SK-N-SH (cell line): ENCODE measurements at regions not wholly inside any gene's neighbourhood (a gene's known extent, or its start where the extent isn't known, plus 50 kb on each side); places are given as distances from the start of the nearest gene placed in this dataset.

ENCODE experiments used
- CTCF ChIA-PET: fragments of 300-600, 350-600 bp; formaldehyde crosslinking; extraction: SDS; loops from one replicate; lab custom pipeline; 2021; lab: Yijun Ruan, JAX
- POLR2A ChIA-PET: fragments of 350-600 bp; sonication (Branson Sonifier 250); formaldehyde crosslinking; extraction: SDS; loops from one replicate; lab custom pipeline; 2020; ENCODE audit warnings: antibody characterized with exemption, inconsistent platforms; lab: Yijun Ruan, JAX
- DNase-seq: peaks from one replicate; pipeline ENCODE4 v3.0.0; 2012
- H2AFZ ChIP-seq: fragments of 200-600 bp; sonication (generic); 2 replicates; pipeline ENCODE4 v1.8.1; 2016; ENCODE audit warnings: antibody characterized with exemption, mild to moderate bottlenecking, low read depth
- H3F3A ChIP-seq: fragments of 200-600 bp; sonication (generic); replicated peaks from 2 replicates; pipeline ENCODE3; 2016; ENCODE audit warnings: antibody characterized with exemption, mild to moderate bottlenecking; ENCODE audit not compliant: insufficient read depth
- H3K27ac ChIP-seq, 2 experiments: fragments of 200-500 bp in 1 of 2; fragments of 200-600 bp in 1 of 2; sonication (Bioruptor generic) in 1 of 2; sonication (generic), shearing (Covaris generic) in 1 of 2; 2 replicates each; pipeline versions ENCODE4 v1.5.1 to v1.6.1; 2014 to 2016; ENCODE audit warnings: low read depth in 2 of 2, inconsistent platforms in 1 of 2, low read length in 1 of 2, mild to moderate bottlenecking in 1 of 2, mixed read lengths in 1 of 2
- H3K27me3 ChIP-seq: fragments of 200-600 bp; sonication (generic), shearing (Covaris generic); 2 replicates; pipeline ENCODE4 v1.6.1; 2016; ENCODE audit warnings: mixed run types; ENCODE audit not compliant: insufficient read depth
- H3K36me3 ChIP-seq, 2 experiments: fragments of 200-500 bp in 1 of 2; fragments of 200-600 bp in 1 of 2; sonication (Bioruptor generic) in 1 of 2; sonication (generic) in 1 of 2; replicated peaks in 1 of 2; 2 replicates each; pipeline versions ENCODE3 to v1.5.1; 2014 to 2016; ENCODE audit warnings: low read length in 1 of 2, mild to moderate bottlenecking in 1 of 2; ENCODE audit not compliant: insufficient read depth in 2 of 2, control insufficient read depth in 1 of 2
- H3K4me1 ChIP-seq, 2 experiments: fragments of 200-500 bp in 1 of 2; fragments of 200-600 bp in 1 of 2; sonication (Bioruptor generic) in 1 of 2; sonication (generic), shearing (Covaris generic) in 1 of 2; 2 replicates each; pipeline versions ENCODE4 v1.5.1 to v1.6.1; 2014 to 2016; ENCODE audit warnings: low read depth in 1 of 2, low read length in 1 of 2, mixed run types in 1 of 2; ENCODE audit not compliant: insufficient read depth in 2 of 2, control insufficient read depth in 1 of 2
- H3K4me2 ChIP-seq: fragments of 200-600 bp; sonication (generic), shearing (Covaris generic); 2 replicates; pipeline ENCODE4 v1.6.1; 2017; ENCODE audit warnings: mixed run types
- H3K4me3 ChIP-seq, 2 experiments: fragments of 200-500 bp in 1 of 2; fragments of 200-600 bp in 1 of 2; sonication (Bioruptor generic) in 1 of 2; sonication (generic), shearing (Covaris generic) in 1 of 2; 2 replicates each; pipeline versions ENCODE4 v1.5.1 to v1.8.1; 2014 to 2016; ENCODE audit warnings: low read depth in 2 of 2, inconsistent platforms in 1 of 2, low read length in 1 of 2, mild to moderate bottlenecking in 1 of 2, mixed read lengths in 1 of 2, moderate library complexity in 1 of 2
- H3K79me2 ChIP-seq: fragments of 200-600 bp; sonication (generic); 2 replicates; pipeline ENCODE4 v1.8.1; 2017; ENCODE audit warnings: mild to moderate bottlenecking; ENCODE audit not compliant: insufficient read depth
- H3K9ac ChIP-seq: fragments of 200-600 bp; sonication (generic); 2 replicates; pipeline ENCODE4 v1.6.1; 2017; ENCODE audit warnings: mixed run types
- H3K9me2 ChIP-seq: fragments of 200-600 bp; sonication (generic); 2 replicates; pipeline ENCODE4 v1.6.1; 2017; ENCODE audit warnings: mixed run types
- H3K9me3 ChIP-seq: fragments of 200-600 bp; sonication (generic); 2 replicates; pipeline ENCODE4 v1.6.1; 2017; ENCODE audit warnings: mixed run types, mild to moderate bottlenecking, moderate library complexity
- H4K20me1 ChIP-seq: fragments of 200-600 bp; sonication (generic); 2 replicates; pipeline ENCODE4 v1.6.1; 2017; ENCODE audit warnings: mild to moderate bottlenecking, mixed run types; ENCODE audit not compliant: insufficient read depth
- ELF1 ChIP-seq: IDR thresholded peaks from 2 replicates; pipeline ENCODE4 v1.4.0; 2012
- FOXJ3 ChIP-seq: sonication (generic); formaldehyde crosslinking; IDR thresholded peaks from 2 replicates; pipeline ENCODE4 v1.5.1; 2020; ENCODE audit warnings: mild to moderate bottlenecking, missing genetic modification reagents
- FOXM1 ChIP-seq: IDR thresholded peaks from 2 replicates; pipeline ENCODE4 v1.4.0; 2012; ENCODE audit warnings: low read depth, mild to moderate bottlenecking
- GABPA ChIP-seq: IDR thresholded peaks from 2 replicates; pipeline ENCODE4 v1.4.0; 2012; ENCODE audit warnings: low read depth, mild to moderate bottlenecking
- JUND ChIP-seq: IDR thresholded peaks from 2 replicates; pipeline ENCODE4 v1.4.0; 2012
- NRF1 ChIP-seq: IDR thresholded peaks from 2 replicates; pipeline ENCODE4 v1.6.1; 2012; ENCODE audit warnings: low read depth, mild to moderate bottlenecking, low read length
- POLR2AphosphoS5 ChIP-seq: IDR thresholded peaks from 2 replicates; pipeline ENCODE4 v1.6.1; 2012; ENCODE audit warnings: low read depth, low read length
- RCOR1 ChIP-seq: fragments of 150-350 bp; IDR thresholded peaks from 2 replicates; pipeline ENCODE4 v1.6.1; 2017; ENCODE audit warnings: antibody characterized with exemption, low read length
- RFX5 ChIP-seq: IDR thresholded peaks from 2 replicates; pipeline ENCODE4 v1.6.1; 2012; ENCODE audit warnings: mild to moderate bottlenecking, improper control_type of control experiment, low read length
- RXRA ChIP-seq: IDR thresholded peaks from 2 replicates; pipeline ENCODE4 v1.4.0; 2012; ENCODE audit warnings: low read depth, mild to moderate bottlenecking, borderline replicate concordance
- SIN3A ChIP-seq: IDR thresholded peaks from 2 replicates; pipeline ENCODE4 v1.6.1; 2012; ENCODE audit warnings: low read depth, mild to moderate bottlenecking, low read length, moderate library complexity, borderline replicate concordance
- TCF12 ChIP-seq: IDR thresholded peaks from 2 replicates; pipeline ENCODE4 v1.4.0; 2012
- YY1 ChIP-seq: IDR thresholded peaks from 2 replicates; pipeline ENCODE4 v1.4.0; 2012; ENCODE audit warnings: low read depth, mild to moderate bottlenecking
- WGBS: methylation state at CpG from one replicate; pipeline ENCODE4 v1.1.6; 2017; ENCODE audit warnings: low lambda C conversion rate; 5-methylcytosine and 5-hydroxymethylcytosine counted together
- TF ChIP-seq, protein P1 (sequence below): IDR thresholded peaks from 2 replicates; pipeline ENCODE4 v1.6.1; 2012; ENCODE audit warnings: mild to moderate bottlenecking, low read depth, low read length, moderate library complexity
- TF ChIP-seq, protein P2 (sequence below): IDR thresholded peaks from 2 replicates; pipeline ENCODE4; 2012

DNA sequence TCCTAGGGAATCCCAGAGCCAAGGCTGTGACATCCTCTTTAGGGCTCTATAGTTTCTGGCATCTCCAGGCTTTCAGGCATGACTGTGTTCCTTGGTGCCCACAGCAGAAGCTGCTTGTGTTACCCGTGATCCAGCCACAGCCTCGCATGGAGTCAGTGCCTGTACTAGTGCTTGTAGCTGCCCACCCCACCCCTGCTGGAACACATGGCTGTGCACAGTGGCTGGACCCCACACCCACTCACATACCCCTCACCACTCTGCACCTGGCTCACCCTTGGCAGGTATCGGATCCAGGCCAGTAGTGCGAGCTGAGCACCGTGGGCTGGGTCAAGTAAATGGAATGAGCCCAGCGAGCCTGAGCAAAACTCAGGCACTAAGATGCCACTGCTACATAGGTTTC, 934.7 kb upstream of the PRMT6 start:
- Histone ChIP-seq H3K9ac (no peak overlapping the region), H3K4me3 (no peak overlapping the region), H3K79me2 (no peaks in the 10 kb centered on the region), H3K27ac (no peak overlapping the region), H3K4me2 (no peak overlapping the region), H3K4me1 (no peaks in the 10 kb centered on the region), H3K27me3 (no peaks in the 10 kb centered on the region), H3K9me2 (no peaks in the 10 kb centered on the region), H3K9me3 (peaks cover 4% of the 10 kb centered on the region; the same call in 1 of the 2 replicates), H2AFZ (no peak overlapping the region), H3K36me3 (no peaks in the 10 kb centered on the region), H3F3A (no peaks in the 10 kb centered on the region), H4K20me1 (no peaks in the 10 kb centered on the region)
- no peak for DNase-seq
- ChIA-PET POLR2A (no interaction called here), CTCF (no interaction called here)
- WGBS, result 17% methylated on average over 1 of the region's 6 CpGs
- TF ChIP-seq SIN3A, result no peak
- no peak for TF ChIP-seq RCOR1
- no peak for TF ChIP-seq FOXM1
- no peak for TF ChIP-seq RFX5
- TF ChIP-seq JUND, result no peak
- no peak for TF ChIP-seq RXRA
- TF ChIP-seq, protein P1, sequence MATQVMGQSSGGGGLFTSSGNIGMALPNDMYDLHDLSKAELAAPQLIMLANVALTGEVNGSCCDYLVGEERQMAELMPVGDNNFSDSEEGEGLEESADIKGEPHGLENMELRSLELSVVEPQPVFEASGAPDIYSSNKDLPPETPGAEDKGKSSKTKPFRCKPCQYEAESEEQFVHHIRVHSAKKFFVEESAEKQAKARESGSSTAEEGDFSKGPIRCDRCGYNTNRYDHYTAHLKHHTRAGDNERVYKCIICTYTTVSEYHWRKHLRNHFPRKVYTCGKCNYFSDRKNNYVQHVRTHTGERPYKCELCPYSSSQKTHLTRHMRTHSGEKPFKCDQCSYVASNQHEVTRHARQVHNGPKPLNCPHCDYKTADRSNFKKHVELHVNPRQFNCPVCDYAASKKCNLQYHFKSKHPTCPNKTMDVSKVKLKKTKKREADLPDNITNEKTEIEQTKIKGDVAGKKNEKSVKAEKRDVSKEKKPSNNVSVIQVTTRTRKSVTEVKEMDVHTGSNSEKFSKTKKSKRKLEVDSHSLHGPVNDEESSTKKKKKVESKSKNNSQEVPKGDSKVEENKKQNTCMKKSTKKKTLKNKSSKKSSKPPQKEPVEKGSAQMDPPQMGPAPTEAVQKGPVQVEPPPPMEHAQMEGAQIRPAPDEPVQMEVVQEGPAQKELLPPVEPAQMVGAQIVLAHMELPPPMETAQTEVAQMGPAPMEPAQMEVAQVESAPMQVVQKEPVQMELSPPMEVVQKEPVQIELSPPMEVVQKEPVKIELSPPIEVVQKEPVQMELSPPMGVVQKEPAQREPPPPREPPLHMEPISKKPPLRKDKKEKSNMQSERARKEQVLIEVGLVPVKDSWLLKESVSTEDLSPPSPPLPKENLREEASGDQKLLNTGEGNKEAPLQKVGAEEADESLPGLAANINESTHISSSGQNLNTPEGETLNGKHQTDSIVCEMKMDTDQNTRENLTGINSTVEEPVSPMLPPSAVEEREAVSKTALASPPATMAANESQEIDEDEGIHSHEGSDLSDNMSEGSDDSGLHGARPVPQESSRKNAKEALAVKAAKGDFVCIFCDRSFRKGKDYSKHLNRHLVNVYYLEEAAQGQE, result no peak
- no peak for TF ChIP-seq NRF1
- TF ChIP-seq YY1, result no peak
- no peak for TF ChIP-seq TCF12
- no peak for TF ChIP-seq GABPA
- TF ChIP-seq POLR2AphosphoS5, result no peak

DNA sequence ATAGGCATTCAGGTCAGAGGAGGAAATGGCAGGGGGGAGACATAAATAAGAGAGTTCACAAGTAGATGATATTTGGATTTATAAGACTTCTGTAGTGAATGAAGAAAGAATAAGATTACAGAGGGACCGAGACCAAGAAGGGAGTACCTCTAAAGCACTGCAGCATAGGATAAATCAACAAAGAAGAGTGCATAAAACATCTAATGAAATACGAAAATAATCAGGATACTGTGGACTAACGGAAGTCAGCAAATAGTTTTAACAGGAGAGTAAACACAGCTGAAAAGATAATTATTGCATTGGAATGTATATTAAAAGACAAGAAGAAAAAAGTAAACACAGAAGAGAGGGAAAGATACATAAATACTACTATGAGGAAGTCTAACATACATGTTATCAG, 921.9 kb upstream of the PRMT6 start:
- Histone ChIP-seq H3K36me3 (no peaks in the 10 kb centered on the region), H3K79me2 (no peaks in the 10 kb centered on the region), H3K4me2 (no peak overlapping the region), H3K27me3 (no peaks in the 10 kb centered on the region), H3K9me3 (no peaks in the 10 kb centered on the region), H2AFZ (no peak overlapping the region), H3K27ac (no peak overlapping the region), H3K4me1 (no peaks in the 10 kb centered on the region), H3K4me3 (no peak overlapping the region), H3F3A (no peaks in the 10 kb centered on the region), H3K9me2 (no peaks in the 10 kb centered on the region), H3K9ac (no peak overlapping the region), H4K20me1 (no peaks in the 10 kb centered on the region)
- WGBS, result 27% methylated on average over 3 of the region's 3 CpGs
- no peak for DNase-seq
- ChIA-PET CTCF (no interaction called here), POLR2A (no interaction called here)
- TF ChIP-seq GABPA, result no peak
- TF ChIP-seq RCOR1, result no peak
- TF ChIP-seq, protein P1, result no peak
- TF ChIP-seq FOXJ3 (CRISPR knock-in tag), result no peak
- TF ChIP-seq, protein P2, sequence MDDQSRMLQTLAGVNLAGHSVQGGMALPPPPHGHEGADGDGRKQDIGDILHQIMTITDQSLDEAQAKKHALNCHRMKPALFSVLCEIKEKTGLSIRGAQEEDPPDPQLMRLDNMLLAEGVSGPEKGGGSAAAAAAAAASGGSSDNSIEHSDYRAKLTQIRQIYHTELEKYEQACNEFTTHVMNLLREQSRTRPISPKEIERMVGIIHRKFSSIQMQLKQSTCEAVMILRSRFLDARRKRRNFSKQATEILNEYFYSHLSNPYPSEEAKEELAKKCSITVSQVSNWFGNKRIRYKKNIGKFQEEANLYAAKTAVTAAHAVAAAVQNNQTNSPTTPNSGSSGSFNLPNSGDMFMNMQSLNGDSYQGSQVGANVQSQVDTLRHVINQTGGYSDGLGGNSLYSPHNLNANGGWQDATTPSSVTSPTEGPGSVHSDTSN, result no peak
- no peak for TF ChIP-seq ELF1
